Smooth muscle cell (in vitro differentiated cells): ENCODE measurements at regions not wholly inside any gene's neighbourhood (a gene's known extent, or its start where the extent isn't known, plus 50 kb on each side); places are given as distances from the start of the nearest gene placed in this dataset.

ENCODE experiments used
- DNase-seq: peaks from one replicate; lab custom pipeline; 2025; ENCODE audit not compliant: unreplicated experiment; lab: John Stamatoyannopoulos, UW
- H2AFZ ChIP-seq: fragments of 200-600 bp; sonication (generic); 2 replicates; pipeline ENCODE4 v1.6.0; 2016; ENCODE audit warnings: antibody characterized with exemption, low read depth, mild to moderate bottlenecking
- H3F3A ChIP-seq: fragments of 200-600 bp; sonication (generic); 2 replicates; pipeline ENCODE4 v1.6.0; 2017; ENCODE audit warnings: antibody characterized with exemption, low read depth
- H3K27ac ChIP-seq: fragments of 200-600 bp; sonication (generic); 2 replicates; pipeline ENCODE4 v1.5.1; 2016; ENCODE audit warnings: low read depth, mild to moderate bottlenecking
- H3K27me3 ChIP-seq: fragments of 200-600 bp; sonication (generic); 2 replicates; pipeline ENCODE4 v1.6.1; 2016; ENCODE audit warnings: low read depth, mild to moderate bottlenecking
- H3K36me3 ChIP-seq: fragments of 200-600 bp; sonication (generic); 2 replicates; pipeline ENCODE4 v1.5.1; 2016; ENCODE audit warnings: low read depth
- H3K4me1 ChIP-seq: fragments of 200-600 bp; sonication (generic); 2 replicates; pipeline ENCODE4 v1.5.1; 2016; ENCODE audit warnings: low read depth
- H3K4me2 ChIP-seq: fragments of 200-600 bp; sonication (generic); 2 replicates; pipeline ENCODE4 v1.6.0; 2016; ENCODE audit warnings: mild to moderate bottlenecking
- H3K4me3 ChIP-seq: fragments of 200-600 bp; sonication (generic); 2 replicates; pipeline ENCODE4 v1.5.1; 2016; ENCODE audit warnings: mild to moderate bottlenecking
- H3K79me2 ChIP-seq: fragments of 200-600 bp; sonication (generic); 2 replicates; pipeline ENCODE4 v1.6.0; 2016; ENCODE audit warnings: low read depth, mild to moderate bottlenecking
- H3K9ac ChIP-seq: fragments of 200-600 bp; sonication (generic); 2 replicates; pipeline ENCODE4 v1.6.0; 2016; ENCODE audit warnings: low read depth
- H3K9me3 ChIP-seq: fragments of 200-600 bp; sonication (generic); replicated peaks from 2 replicates; pipeline ENCODE4 v1.5.1; 2016; ENCODE audit warnings: low read depth
- H4K20me1 ChIP-seq: fragments of 200-600 bp; sonication (generic); 2 replicates; pipeline ENCODE4 v1.6.0; 2016; ENCODE audit warnings: low read depth
- WGBS: methylation state at CpG from one replicate; pipeline ENCODE4 v1.1.7; 2016; ENCODE audit warnings: low lambda C conversion rate; 5-methylcytosine and 5-hydroxymethylcytosine counted together
- TF ChIP-seq, protein P1 (sequence below): fragments of 200-600 bp; sonication (generic); IDR thresholded peaks from 2 replicates; pipeline ENCODE4 v1.5.1; 2017; ENCODE audit warnings: borderline replicate concordance, mild to moderate bottlenecking, antibody characterized with exemption; ENCODE audit not compliant: insufficient read depth, poor library complexity, severe bottlenecking

- TF ChIP-seq, protein P1, sequence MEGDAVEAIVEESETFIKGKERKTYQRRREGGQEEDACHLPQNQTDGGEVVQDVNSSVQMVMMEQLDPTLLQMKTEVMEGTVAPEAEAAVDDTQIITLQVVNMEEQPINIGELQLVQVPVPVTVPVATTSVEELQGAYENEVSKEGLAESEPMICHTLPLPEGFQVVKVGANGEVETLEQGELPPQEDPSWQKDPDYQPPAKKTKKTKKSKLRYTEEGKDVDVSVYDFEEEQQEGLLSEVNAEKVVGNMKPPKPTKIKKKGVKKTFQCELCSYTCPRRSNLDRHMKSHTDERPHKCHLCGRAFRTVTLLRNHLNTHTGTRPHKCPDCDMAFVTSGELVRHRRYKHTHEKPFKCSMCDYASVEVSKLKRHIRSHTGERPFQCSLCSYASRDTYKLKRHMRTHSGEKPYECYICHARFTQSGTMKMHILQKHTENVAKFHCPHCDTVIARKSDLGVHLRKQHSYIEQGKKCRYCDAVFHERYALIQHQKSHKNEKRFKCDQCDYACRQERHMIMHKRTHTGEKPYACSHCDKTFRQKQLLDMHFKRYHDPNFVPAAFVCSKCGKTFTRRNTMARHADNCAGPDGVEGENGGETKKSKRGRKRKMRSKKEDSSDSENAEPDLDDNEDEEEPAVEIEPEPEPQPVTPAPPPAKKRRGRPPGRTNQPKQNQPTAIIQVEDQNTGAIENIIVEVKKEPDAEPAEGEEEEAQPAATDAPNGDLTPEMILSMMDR, result no peak
- Histone ChIP-seq H2AFZ (no peak overlapping the region), H3K9me3 (no peaks in the 10 kb centered on the region), H3K9ac (no peak overlapping the region), H3K4me3 (no peak overlapping the region), H3K4me1 (no peaks in the 10 kb centered on the region), H4K20me1 (no peaks in the 10 kb centered on the region), H3K36me3 (no peaks in the 10 kb centered on the region), H3K79me2 (no peaks in the 10 kb centered on the region), H3F3A (no peaks in the 10 kb centered on the region), H3K27ac (no peak overlapping the region), H3K4me2 (no peak overlapping the region), H3K27me3 (no peaks in the 10 kb centered on the region)
- WGBS, result 89% methylated on average over 6 of the region's 6 CpGs
- DNase-seq, result no peak
These were observed 256.1 kb upstream of the PGRMC2 start for GRCh38 chr4:128543696-128544095.

DNA sequence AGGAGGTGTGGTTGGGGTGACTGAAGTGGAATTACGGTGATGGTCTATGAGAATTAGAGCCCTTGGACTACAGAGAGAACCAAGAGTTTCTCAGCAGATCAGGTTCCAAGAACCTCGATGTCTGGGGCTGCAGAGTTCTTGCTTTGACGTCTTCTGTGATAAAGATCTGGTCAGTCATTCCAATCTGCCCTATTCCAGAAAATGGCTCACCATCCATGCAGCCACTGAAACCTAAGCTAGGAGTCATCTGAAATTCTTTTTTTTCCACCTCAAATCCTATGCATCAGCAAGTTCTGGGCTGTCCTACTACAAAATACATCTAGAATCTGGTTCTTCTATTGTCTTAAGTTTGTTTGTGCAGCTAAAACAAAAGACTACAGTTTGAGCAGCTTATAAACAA is 254.4 kb upstream of the PGRMC2 start:
- TF ChIP-seq, protein P1, result no peak
- H3K36me3 ChIP-seq, result no peaks in the 10 kb centered on the region
- H3K4me2 ChIP-seq, result no peak overlapping the region
- no peak overlapping the region for H3K27ac ChIP-seq
- no peaks in the 10 kb centered on the region for H3F3A ChIP-seq
- H4K20me1 ChIP-seq, result no peaks in the 10 kb centered on the region
- H3K4me1 ChIP-seq, result no peaks in the 10 kb centered on the region
- no peaks in the 10 kb centered on the region for H3K79me2 ChIP-seq
- no peaks in the 10 kb centered on the region for H3K27me3 ChIP-seq
- no peak for DNase-seq
- no peak overlapping the region for H2AFZ ChIP-seq
- WGBS, result 69% methylated on average over 3 of the region's 3 CpGs
- H3K4me3 ChIP-seq, result no peak overlapping the region
- H3K9ac ChIP-seq, result no peak overlapping the region
- H3K9me3 ChIP-seq, result no peaks in the 10 kb centered on the region

- Histone ChIP-seq H3K27me3 (no peaks in the 10 kb centered on the region), H3F3A (no peaks in the 10 kb centered on the region), H3K36me3 (no peaks in the 10 kb centered on the region), H3K27ac (no peak overlapping the region), H3K4me1 (no peaks in the 10 kb centered on the region), H3K9me3 (no peaks in the 10 kb centered on the region), H2AFZ (no peak overlapping the region), H3K79me2 (no peaks in the 10 kb centered on the region), H4K20me1 (no peaks in the 10 kb centered on the region), H3K4me3 (no peak overlapping the region), H3K9ac (no peak overlapping the region), H3K4me2 (no peak overlapping the region)
- DNase-seq, result no peak
- TF ChIP-seq, protein P1, result no peak
- WGBS, result 86% methylated on average over 3 of the region's 3 CpGs
These were observed 252.5 kb upstream of the PGRMC2 start for GRCh38 chr4:128540122-128540521.

GRCh38 chr4:128538111-128538882 is 250.7 kb upstream of the PGRMC2 start:
- TF ChIP-seq, protein P1, result no peak
- no peaks in the 10 kb centered on the region for H3K36me3 ChIP-seq
- no peak overlapping the region for H2AFZ ChIP-seq
- H3K27me3 ChIP-seq, result no peaks in the 10 kb centered on the region
- no peaks in the 10 kb centered on the region for H4K20me1 ChIP-seq
- H3K4me3 ChIP-seq, result no peak overlapping the region
- no peak overlapping the region for H3K9ac ChIP-seq
- H3K79me2 ChIP-seq, result no peaks in the 10 kb centered on the region
- WGBS, result 93% methylated on average over 13 of the region's 13 CpGs
- H3K27ac ChIP-seq, result no peak overlapping the region
- H3K4me1 ChIP-seq, result no peaks in the 10 kb centered on the region
- no peaks in the 10 kb centered on the region for H3K9me3 ChIP-seq
- H3F3A ChIP-seq, result no peaks in the 10 kb centered on the region
- H3K4me2 ChIP-seq, result no peak overlapping the region
- no peak for DNase-seq
